ENCODE measurements at regions not wholly inside any gene's neighbourhood (a gene's known extent, or its start where the extent isn't known, plus 50 kb on each side); places are given as distances from the start of the nearest gene placed in this dataset.

DNA sequence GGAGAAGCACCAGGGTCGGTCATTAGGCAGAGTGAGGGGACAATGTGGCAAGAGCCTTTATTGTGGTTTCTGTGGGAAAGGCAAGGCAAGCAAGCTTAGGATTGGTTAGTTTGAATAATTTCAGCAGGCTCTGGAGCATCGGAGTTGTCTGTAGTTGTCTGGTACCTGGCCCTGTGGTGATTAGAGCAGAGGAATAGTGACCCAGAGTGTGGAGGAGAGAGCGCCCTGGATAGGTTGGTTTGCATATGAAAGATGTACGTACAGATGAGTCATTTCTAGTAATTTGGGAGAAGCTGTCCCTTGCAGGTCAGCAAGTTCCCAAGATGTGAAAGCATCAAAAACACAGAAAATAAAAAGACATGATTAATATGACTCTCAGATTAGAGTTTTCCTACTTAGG lies 383.1 kb upstream of the MEX3C start:
- Histone ChIP-seq H3K27ac (no peak overlapping the region), H3K4me3 (no peak overlapping the region), H3K27me3 (no peaks in the 10 kb centered on the region), H3K9me3 (peaks cover 0 to 3% (median 0%) of the 10 kb centered on the region in 3 donors), H3K36me3 (replicated peaks in 1 of 2; ENCODE audit: insufficient read depth in 1 of 2, low read depth in 2 of 2) (no peaks in the 10 kb centered on the region), H3K4me1 (no peaks in the 10 kb centered on the region)
- TF ChIP-seq, protein P1, sequence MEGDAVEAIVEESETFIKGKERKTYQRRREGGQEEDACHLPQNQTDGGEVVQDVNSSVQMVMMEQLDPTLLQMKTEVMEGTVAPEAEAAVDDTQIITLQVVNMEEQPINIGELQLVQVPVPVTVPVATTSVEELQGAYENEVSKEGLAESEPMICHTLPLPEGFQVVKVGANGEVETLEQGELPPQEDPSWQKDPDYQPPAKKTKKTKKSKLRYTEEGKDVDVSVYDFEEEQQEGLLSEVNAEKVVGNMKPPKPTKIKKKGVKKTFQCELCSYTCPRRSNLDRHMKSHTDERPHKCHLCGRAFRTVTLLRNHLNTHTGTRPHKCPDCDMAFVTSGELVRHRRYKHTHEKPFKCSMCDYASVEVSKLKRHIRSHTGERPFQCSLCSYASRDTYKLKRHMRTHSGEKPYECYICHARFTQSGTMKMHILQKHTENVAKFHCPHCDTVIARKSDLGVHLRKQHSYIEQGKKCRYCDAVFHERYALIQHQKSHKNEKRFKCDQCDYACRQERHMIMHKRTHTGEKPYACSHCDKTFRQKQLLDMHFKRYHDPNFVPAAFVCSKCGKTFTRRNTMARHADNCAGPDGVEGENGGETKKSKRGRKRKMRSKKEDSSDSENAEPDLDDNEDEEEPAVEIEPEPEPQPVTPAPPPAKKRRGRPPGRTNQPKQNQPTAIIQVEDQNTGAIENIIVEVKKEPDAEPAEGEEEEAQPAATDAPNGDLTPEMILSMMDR (IDR thresholded peaks at IDR 0.05) = no peak
- no peak for TF ChIP-seq POLR2A (IDR thresholded peaks at IDR 0.05)
- WGBS, 2 donors = 78 to 83% methylated on average over 4 of the region's 4 CpGs
- no peak for ATAC-seq
- no peak for DNase-seq
- intact Hi-C loops (cut with DNase I) = no loop called here

DNA sequence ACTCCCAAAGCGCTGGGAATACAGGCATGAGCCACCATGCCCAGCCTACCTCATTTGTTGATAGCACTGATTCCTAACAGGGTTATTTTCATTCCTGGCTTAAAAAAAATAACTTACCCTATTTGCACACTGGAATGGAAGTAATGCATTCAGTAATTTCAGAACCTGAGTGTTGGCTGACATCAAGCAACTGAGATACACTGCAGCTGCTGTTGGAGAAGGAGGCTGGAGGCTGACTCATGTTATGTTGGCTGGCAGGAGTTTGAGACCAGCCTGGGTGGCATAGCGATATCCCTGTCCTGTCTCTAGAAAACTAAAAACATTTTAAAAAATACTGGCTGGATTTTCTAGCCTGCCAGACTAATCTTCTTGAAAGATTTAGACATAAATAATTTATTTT lies 385.1 kb upstream of the MEX3C start:
- Histone ChIP-seq H3K4me1 (no peaks in the 10 kb centered on the region), H3K4me3 (no peak overlapping the region), H3K36me3 (replicated peaks in 1 of 2; ENCODE audit: insufficient read depth in 1 of 2, low read depth in 2 of 2) (no peaks in the 10 kb centered on the region), H3K27me3 (no peaks in the 10 kb centered on the region), H3K9me3 (peaks cover 0 to 3% (median 0%) of the 10 kb centered on the region in 3 donors), H3K27ac (no peak overlapping the region)
- TF ChIP-seq, protein P1 (IDR thresholded peaks at IDR 0.05) = no peak
- no peak for TF ChIP-seq POLR2A (IDR thresholded peaks at IDR 0.05)
- intact Hi-C loops (cut with DNase I) = no loop called here
- 87 to 94% methylated on average over 2 of the region's 2 CpGs for WGBS, 2 donors
- ATAC-seq = no peak
- no peak for DNase-seq

DNA sequence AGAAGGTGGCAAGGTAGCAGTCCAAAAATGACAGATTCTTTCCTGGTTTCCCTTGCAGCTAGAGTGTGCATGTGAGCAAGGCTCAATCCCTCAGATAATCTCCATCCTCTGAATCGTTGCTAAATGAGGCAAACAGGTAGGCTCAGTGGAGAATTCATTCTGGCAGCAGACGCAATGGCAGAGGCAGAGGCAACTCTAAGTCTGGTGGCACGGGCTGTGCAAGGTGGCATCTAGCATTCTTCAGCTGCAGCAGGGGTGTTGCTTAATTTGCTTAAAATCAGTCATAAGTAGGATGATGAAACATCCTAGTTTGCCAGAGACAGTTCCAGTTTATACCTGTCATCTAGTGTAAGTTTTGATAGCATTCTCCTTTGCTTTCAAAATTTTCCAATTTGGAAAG lies 391.1 kb upstream of the MEX3C start:
- DNase-seq (no peak), ATAC-seq (no peak)
- H3K4me3 ChIP-seq = no peak overlapping the region
- no peak overlapping the region for H3K27ac ChIP-seq
- WGBS, 2 donors = 61 to 67% methylated on average over 3 of the region's 3 CpGs
- H3K4me1 ChIP-seq = no peaks in the 10 kb centered on the region
- no peaks in the 10 kb centered on the region for H3K36me3 ChIP-seq (replicated peaks in 1 of 2; ENCODE audit: insufficient read depth in 1 of 2, low read depth in 2 of 2)
- intact Hi-C loops (cut with DNase I) = no loop called here
- TF ChIP-seq, protein P1 (IDR thresholded peaks at IDR 0.05) = no peak
- TF ChIP-seq POLR2A (IDR thresholded peaks at IDR 0.05) = no peak
- no peaks in the 10 kb centered on the region for H3K9me3 ChIP-seq
- no peaks in the 10 kb centered on the region for H3K27me3 ChIP-seq

DNA sequence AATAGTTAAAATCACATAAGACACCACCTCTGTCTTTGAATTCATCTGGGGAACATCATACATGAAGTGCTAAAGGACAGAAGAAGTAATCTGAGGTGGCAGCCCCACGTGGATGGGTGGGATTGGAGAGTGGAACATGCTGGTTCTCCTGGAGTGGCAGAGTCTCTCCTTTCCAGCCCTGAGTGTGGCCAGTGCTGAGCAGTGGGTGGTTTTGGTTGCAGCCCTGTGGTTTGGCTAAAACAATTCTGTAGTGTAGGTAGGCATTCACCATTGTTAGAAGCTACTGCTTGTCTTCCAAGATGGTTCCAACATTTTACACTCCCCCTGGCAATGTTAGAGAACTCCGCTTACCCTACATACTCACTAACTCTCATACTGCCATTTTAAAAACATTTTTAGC lies 396.4 kb upstream of the MEX3C start:
- no peaks in the 10 kb centered on the region for H3K4me1 ChIP-seq
- no peaks in the 10 kb centered on the region for H3K36me3 ChIP-seq (replicated peaks in 1 of 2; ENCODE audit: insufficient read depth in 1 of 2, low read depth in 2 of 2)
- 66 to 70% methylated on average over 2 of the region's 2 CpGs for WGBS, 2 donors
- peaks cover 0 to 7% (median 0%) of the 10 kb centered on the region in 3 donors for H3K9me3 ChIP-seq
- intact Hi-C loops (cut with DNase I) = no loop called here
- ATAC-seq (no peak), DNase-seq (no peak)
- H3K27ac ChIP-seq = no peak overlapping the region
- H3K27me3 ChIP-seq = no peaks in the 10 kb centered on the region
- TF ChIP-seq POLR2A (IDR thresholded peaks at IDR 0.05) = no peak
- TF ChIP-seq, protein P1 (IDR thresholded peaks at IDR 0.05) = no peak
- H3K4me3 ChIP-seq = no peak overlapping the region

DNA sequence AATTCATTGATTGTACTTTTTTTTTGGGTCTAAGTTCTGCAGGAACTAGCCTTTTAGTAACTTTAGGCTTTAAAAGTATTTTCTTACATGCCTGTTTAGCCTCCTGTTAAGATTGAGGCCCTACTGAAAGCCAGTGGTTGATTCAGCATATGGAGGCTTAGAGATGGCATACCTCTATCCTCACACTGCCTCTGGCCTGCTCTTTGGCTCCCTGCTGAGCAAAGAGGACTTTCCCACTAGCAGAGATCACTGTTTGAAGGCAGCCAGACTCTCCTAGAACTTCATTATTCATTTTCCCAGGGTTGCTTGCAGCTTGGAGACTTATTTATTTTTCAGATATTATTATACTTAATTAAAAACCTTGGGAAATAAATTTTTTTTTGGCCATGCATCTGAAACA lies 405.6 kb upstream of the MEX3C start:
- intact Hi-C loops (cut with DNase I) = no loop called here
- no peak for ATAC-seq

More for the DNA sequence above, 405.6 kb upstream of the MEX3C start:
- H3K27me3 ChIP-seq = no peaks in the 10 kb centered on the region
- DNase-seq = no peak
- no peak overlapping the region for H3K4me3 ChIP-seq
- no peaks in the 10 kb centered on the region for H3K36me3 ChIP-seq (replicated peaks in 1 of 2; ENCODE audit: insufficient read depth in 1 of 2, low read depth in 2 of 2)
- TF ChIP-seq, protein P1 (IDR thresholded peaks at IDR 0.05) = no peak
- no peak for TF ChIP-seq POLR2A (IDR thresholded peaks at IDR 0.05)
- H3K4me1 ChIP-seq = no peaks in the 10 kb centered on the region
- H3K27ac ChIP-seq = no peak overlapping the region
- no peaks in the 10 kb centered on the region for H3K9me3 ChIP-seq

Measured in body of pancreas (tissue), 4 donors.